Right atrium auricular region (tissue), 2 donors: ENCODE measurements at regions not wholly inside any gene's neighbourhood (a gene's known extent, or its start where the extent isn't known, plus 50 kb on each side); places are given as distances from the start of the nearest gene placed in this dataset.

ENCODE experiments used
- DNase-seq: peaks from one replicate; pipeline ENCODE4 v3.0.0-alpha.2; 2019; ENCODE audit warnings: low spot score
- H3K27ac ChIP-seq, 2 donors: fragments of 200-600 bp; sonication (generic); 1 replicate in 1 of 2; 2 replicates in 1 of 2; pipeline ENCODE4 v1.5.1; 2016 to 2019
- H3K27me3 ChIP-seq, 2 donors: fragments of 200-600 bp; sonication (generic); one replicate each; pipeline versions ENCODE4 v1.5.1 to v1.6.0; 2017 to 2019
- H3K36me3 ChIP-seq: fragments of 200-600 bp; sonication (generic); one replicate; pipeline ENCODE4 v1.5.1; 2016
- H3K4me1 ChIP-seq, 2 donors: fragments of 200-600 bp; sonication (generic); one replicate each; pipeline versions ENCODE4 v1.5.1 to v1.6.0; 2017 to 2019
- H3K4me3 ChIP-seq, 2 donors: fragments of 200-600 bp; sonication (generic); 1 replicate in 1 of 2; 2 replicates in 1 of 2; pipeline ENCODE4 v1.5.1; 2017 to 2019; ENCODE audit warnings: mild to moderate bottlenecking in 1 of 2, moderate library complexity in 1 of 2
- H3K9me3 ChIP-seq, 2 donors: fragments of 200-600 bp; sonication (generic); one replicate each; pipeline ENCODE4 v1.5.1; 2019
- CTCF ChIP-seq, 2 donors: fragments of 200-600 bp; sonication (generic); IDR thresholded peaks; one replicate each; pipeline ENCODE4 v1.5.1; 2019; ENCODE audit warnings: antibody characterized with exemption in 2 of 2

GRCh38 chr6:91243436-91243835 is 656.6 kb upstream of the MAP3K7 start:
- TF ChIP-seq CTCF (IDR thresholded peaks at IDR 0.05), result no peak

GRCh38 chr6:91242614-91242949 is 655.7 kb upstream of the MAP3K7 start:
- Histone ChIP-seq H3K27me3 (no peaks in the 10 kb centered on the region), H3K4me1 (no peaks in the 10 kb centered on the region), H3K36me3 (no peaks in the 10 kb centered on the region), H3K4me3 (no peak overlapping the region), H3K27ac (no peak overlapping the region), H3K9me3 (no peaks in the 10 kb centered on the region)
- DNase-seq, result no peak
- no peak for TF ChIP-seq CTCF (IDR thresholded peaks at IDR 0.05)

More at GRCh38 chr6:91243436-91243835, 656.6 kb upstream of the MAP3K7 start:
- Histone ChIP-seq H3K27me3 (no peaks in the 10 kb centered on the region), H3K4me3 (no peak overlapping the region), H3K27ac (no peak overlapping the region), H3K4me1 (no peaks in the 10 kb centered on the region), H3K36me3 (no peaks in the 10 kb centered on the region), H3K9me3 (no peaks in the 10 kb centered on the region)
- no peak for DNase-seq

GRCh38 chr6:91241946-91242613 is 655.2 kb upstream of the MAP3K7 start:
- H3K27me3 ChIP-seq, result no peaks in the 10 kb centered on the region
- no peak overlapping the region for H3K27ac ChIP-seq
- no peaks in the 10 kb centered on the region for H3K4me1 ChIP-seq
- DNase-seq, result no peak
- no peak overlapping the region for H3K4me3 ChIP-seq
- no peaks in the 10 kb centered on the region for H3K36me3 ChIP-seq
- no peak for TF ChIP-seq CTCF (IDR thresholded peaks at IDR 0.05)
- H3K9me3 ChIP-seq, result no peaks in the 10 kb centered on the region

GRCh38 chr6:91240878-91241603 is 654.2 kb upstream of the MAP3K7 start:
- DNase-seq, result no peak
- H3K27ac ChIP-seq, result no peak overlapping the region
- no peaks in the 10 kb centered on the region for H3K4me1 ChIP-seq
- H3K36me3 ChIP-seq, result no peaks in the 10 kb centered on the region
- no peak overlapping the region for H3K4me3 ChIP-seq
- H3K9me3 ChIP-seq, result no peaks in the 10 kb centered on the region
- no peaks in the 10 kb centered on the region for H3K27me3 ChIP-seq
- TF ChIP-seq CTCF (IDR thresholded peaks at IDR 0.05), result no peak

GRCh38 chr6:91221072-91221720 is 634.3 kb upstream of the MAP3K7 start:
- H3K4me3 ChIP-seq, result no peak overlapping the region
- TF ChIP-seq CTCF (IDR thresholded peaks at IDR 0.05), result no peak

More at GRCh38 chr6:91221072-91221720, 634.3 kb upstream of the MAP3K7 start:
- DNase-seq, result no peak
- Histone ChIP-seq H3K9me3 (no peaks in the 10 kb centered on the region), H3K27ac (no peak overlapping the region), H3K4me1 (no peaks in the 10 kb centered on the region), H3K27me3 (no peaks in the 10 kb centered on the region), H3K36me3 (no peaks in the 10 kb centered on the region)
